Kasumi-1 (cell line): ENCODE measurements at regions not wholly inside any gene's neighbourhood (a gene's known extent, or its start where the extent isn't known, plus 50 kb on each side); places are given as distances from the start of the nearest gene placed in this dataset.
"Not testable (repeated sequence)": the region's sequence is repeated elsewhere in the genome, so short reads cannot be mapped to it uniquely, and the experiment has no call there.

ENCODE experiments used
- DNase-seq, 2 experiments: peaks; one replicate each; lab custom pipeline; 2025; lab: John Stamatoyannopoulos, UW

DNA sequence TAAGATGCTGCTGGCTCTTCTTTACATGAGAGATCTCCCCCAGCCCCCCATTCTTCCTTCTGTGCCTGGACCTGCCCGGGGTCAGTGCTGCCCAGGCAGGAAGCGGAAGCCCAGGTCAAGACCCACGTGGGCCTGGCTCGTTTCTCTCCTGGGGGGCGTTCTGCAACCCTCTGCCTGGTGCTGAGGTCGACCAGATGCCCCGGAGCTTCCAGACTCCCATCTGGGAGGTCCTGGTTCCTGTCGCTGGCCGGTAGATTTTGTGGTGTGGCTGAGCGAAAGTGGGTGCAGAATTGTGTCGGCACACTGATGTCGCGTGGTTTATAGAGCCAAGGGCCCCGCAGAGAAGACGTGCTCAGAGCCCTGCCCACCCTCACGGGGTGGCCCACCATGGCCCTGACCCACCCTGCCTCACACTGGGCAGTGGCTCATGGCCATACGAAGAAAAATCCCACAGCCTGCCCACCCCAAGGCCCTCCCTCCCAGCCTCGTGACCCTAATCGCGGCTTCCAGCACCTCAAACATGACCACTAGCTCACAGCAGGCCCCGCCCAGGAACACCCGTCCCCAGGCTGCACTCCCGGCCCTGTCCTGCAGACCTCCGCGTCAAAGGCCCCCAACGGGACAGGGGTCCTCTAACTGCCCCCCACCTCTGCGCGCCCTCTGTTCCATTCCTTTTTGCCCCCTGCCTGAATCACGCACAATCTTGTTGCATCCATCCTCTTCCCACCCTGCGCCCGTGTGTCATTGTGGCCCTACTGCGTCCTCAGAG lies 443.2 kb upstream of the ZNF722 start:
- not testable (repeated sequence) for DNase-seq

DNA sequence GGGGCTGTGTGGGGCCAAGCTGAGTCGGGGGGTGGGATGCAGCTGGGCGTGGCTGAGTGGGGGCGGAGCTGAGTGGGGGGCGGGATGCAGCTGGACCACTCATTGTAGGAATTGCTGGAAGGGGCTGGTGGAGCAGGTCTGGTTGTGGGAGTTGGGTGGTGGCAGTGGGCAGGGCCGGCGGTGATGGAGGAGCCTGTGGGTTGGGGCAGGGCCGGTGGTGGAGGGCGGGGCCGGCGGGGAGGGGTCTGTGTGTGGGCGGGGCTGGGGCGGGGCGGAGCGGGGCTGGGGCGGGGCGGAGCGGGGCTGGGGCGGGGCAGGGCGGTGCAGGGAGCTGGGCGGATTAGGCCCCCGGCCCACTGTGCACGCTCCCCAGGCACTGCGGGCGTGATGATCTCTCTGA lies 442.4 kb upstream of the ZNF722 start:
- DNase-seq, result not testable (repeated sequence)

DNA sequence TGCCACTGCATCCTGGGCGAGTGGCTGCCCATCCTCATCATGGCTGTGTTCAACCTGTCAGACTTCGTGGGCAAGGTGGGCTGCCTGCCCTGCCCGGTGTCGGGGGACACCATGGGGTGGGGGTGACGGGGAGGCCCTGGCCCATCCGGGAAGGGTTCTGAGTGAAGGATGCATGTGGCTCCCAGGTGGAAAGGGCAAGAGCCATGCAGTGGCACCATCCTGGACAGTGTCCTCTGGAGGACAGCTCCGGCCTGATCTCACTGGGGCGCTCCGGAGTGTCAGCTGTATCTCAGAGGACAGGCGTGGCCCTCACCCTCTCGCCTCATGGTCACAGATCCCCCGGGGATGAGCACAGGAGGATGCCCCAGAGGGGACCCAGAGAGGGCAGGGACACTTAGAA lies 439.6 kb upstream of the ZNF722 start:
- DNase-seq, result not testable (repeated sequence)

DNA sequence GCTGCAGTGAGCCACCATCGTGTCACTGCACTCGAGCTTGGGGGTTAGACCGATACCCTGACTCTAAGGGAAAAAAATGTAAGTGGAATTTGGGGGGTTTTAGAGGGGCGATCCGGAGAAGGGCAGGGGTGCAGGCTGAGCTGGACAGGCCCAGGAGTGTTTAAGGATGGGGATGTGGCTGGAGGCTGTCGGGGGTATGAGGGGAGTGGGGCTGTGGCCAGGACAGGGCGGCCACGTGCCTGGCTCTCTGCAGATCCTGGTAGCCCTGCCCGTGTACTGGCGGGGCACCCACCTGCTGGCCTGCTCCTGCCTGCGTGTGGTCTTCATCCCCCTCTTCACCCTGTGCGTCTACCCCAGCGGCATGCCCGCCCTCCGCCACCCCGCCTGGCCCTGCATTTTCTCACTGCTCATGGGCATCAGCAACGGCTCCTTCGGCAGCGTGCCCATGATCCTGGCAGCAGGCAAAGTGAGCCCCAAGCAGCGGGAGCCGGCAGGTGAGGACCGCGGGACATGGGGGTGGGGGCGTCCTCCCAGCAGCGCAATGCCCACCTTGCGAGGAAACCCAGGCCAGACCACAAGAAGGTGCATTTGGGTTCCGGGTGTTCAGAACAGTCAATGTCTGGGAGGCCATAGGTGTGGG lies 438.7 kb upstream of the ZNF722 start:
- DNase-seq, result not testable (repeated sequence)

DNA sequence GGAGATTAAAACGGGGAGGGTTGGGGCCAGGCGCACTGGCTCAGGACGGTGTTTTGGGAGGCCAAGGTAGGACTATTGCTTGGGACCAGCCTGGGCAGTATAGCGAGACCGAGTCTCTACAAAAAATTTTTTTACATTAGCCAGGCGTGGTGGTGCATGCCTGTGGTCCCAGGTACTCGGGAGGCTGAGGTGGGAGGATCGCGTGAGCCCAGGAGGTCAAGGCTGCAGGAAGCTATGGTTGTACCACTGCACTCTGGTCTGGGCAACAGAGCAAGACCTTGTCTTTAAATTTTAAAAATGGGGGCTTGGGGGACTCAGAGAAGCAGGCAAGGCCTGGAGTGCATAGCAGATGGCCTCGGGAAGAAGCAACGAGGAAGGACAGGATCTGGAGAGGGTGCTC lies 436.7 kb upstream of the ZNF722 start:
- DNase-seq, result not testable (repeated sequence)

DNA sequence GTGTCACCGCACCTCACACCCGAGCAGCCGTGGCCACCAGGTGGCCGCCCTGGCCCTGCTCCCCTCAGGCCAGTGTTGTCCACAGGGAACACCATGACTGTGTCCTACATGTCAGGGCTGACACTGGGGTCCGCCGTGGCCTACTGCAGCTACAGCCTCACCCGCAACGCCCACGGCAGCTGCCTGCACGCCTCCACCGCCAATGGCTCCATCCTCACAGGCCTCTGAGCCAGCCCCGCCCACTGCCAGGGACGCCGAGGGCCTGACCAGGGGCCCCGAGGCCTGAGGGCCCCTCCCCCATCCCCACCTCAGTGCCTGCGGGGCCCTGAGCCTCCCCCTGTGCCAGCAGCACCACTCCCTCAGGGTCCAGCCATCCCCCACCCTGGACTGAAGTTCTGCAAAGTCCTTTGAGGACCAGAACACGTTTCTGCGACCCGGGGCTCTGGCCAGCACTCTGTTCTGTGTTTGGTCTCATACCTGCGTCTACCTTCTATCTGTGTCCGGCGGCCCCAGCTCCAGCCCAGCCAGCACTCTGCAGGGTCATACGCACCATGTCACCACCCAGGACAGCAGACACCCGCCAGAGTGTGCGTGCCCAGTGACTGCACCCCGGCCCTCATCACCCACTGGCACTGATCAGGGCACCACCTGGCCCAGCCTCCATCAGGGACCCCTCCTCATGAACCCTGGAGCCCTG lies 436.1 kb upstream of the ZNF722 start:
- DNase-seq, result not testable (repeated sequence)

DNA sequence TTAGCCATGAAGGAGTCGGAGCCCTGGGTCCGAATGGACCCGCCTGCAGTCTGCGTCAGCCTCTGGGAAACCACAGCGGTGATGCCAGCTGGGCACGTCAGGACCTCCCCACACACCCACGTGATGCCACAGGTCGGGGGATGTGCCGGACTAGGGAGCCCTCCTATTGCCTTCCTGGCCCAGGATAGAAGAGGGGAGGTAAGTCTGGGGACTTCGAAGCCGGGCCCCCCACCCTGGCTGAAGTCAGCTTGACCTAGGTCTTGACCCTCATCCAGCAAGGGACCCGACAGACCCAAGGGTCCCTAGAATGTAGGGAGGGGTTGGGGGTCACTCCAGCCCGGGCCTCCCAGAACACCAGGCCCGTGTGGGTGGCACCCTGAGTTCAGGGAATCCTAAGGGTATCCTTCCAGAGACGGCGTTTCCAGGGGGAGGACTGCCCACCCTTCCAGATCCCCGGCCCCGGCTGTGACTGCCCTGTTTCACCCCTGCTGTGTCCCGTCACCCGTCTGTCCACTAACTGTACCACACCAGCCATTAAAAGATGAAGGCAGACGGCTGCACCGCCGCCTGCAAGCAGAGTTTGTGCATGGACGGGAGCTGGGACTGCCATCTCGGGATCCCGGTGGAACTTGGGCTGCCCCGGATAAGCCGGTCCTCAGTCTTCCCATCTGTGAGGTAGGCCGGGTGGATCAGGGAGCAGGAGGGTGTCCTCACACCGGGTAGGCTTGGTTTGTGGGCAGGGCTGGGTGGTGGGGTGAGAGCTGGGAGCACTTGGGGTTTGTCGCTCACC lies 435.3 kb upstream of the ZNF722 start:
- not testable (repeated sequence) for DNase-seq

DNA sequence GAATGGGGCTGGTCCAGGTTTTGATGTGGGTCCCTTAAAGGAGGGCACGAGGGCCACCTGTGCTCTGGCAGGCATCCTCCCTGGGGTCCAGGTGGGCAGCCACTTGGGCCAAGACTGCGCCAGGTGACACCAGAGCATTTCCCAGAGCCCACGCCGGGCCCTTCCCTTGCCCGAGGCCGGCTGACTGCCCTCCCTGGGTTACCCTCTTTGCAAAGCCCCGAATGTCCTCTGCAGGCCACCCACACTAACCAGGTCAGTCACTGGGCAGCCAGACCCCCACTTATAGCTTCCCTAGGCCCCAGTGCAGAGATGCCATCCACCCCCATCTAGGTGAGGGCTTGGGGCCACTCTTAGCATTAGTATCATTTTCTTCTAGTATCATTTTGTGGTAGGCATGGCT lies 433.8 kb upstream of the ZNF722 start:
- DNase-seq, result not testable (repeated sequence)

DNA sequence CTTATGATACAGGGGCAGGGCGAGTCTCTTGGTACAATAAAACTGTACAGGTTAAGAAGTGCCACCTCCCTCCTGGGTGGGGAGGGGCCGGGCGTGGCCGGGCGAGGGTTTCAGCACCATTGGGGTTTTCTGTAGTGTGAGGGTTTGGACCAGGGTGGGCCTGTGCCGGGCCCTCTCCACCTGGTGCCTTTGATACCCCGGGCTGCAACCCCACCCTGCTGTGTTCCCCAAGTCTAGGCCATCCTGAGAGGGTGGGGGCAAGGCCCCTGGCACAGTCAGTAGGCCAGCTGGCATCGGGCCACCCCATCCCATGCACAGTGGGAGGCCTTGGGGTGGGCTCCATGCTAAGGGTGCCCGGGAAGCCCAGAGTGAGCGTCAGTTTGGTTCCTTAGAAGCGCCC lies 431.8 kb upstream of the ZNF722 start:
- DNase-seq, result not testable (repeated sequence)

DNA sequence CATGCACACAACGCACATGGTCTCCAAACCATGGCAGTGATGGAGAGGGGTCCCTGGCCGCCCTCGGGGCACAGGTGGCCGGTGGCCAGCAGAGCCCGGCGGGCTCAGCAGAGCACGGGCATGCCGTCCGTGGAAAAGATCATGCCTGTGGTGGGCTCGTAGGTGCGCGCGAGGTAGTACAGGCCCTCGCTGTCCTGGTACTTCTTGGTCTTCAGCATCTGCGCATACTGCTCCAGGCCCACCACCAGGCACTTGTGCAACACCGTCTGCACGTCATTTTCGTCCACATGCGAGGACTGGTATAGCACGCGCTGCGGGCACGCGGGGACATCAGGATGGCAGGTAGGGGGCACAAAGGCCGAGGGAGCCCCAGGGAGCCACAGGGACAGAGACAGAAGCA lies 431.0 kb upstream of the ZNF722 start:
- not testable (repeated sequence) for DNase-seq

DNA sequence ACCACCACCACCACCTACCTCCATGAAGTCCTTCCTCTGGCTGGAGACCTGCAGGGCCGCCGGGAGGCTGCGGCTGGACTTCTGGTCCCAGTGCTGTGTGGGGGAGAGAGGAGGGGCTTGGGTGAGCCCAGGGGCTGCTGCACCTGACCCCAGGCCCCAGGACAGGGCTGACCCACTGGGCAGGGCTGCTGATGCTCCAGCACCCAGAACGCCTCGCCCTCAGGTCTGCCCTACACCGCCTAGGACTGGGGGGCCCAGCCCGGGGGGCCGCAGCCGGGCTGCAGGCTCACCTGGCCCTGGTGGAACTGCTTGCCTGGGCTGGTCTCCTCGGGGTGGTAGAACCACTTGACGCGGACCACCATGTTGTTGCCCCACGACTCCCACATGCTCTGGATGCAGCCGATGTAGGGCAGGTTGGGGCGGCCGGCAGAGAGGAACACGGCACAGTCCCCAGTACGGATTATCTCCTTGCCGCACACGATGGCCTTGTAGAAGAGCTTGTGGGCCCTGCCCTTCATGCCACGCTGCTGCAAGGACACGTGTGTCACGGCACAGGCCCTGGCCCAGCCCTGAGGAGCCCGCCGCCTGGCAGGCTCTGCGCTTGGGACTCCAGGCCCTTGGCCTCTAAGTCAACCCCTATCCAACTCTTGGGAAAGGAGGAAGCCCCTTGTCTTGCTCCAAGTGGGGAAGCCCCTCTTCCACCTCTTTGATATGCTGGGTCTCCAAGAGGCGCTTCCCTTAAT lies 429.9 kb upstream of the ZNF722 start:
- DNase-seq, result not testable (repeated sequence)

DNA sequence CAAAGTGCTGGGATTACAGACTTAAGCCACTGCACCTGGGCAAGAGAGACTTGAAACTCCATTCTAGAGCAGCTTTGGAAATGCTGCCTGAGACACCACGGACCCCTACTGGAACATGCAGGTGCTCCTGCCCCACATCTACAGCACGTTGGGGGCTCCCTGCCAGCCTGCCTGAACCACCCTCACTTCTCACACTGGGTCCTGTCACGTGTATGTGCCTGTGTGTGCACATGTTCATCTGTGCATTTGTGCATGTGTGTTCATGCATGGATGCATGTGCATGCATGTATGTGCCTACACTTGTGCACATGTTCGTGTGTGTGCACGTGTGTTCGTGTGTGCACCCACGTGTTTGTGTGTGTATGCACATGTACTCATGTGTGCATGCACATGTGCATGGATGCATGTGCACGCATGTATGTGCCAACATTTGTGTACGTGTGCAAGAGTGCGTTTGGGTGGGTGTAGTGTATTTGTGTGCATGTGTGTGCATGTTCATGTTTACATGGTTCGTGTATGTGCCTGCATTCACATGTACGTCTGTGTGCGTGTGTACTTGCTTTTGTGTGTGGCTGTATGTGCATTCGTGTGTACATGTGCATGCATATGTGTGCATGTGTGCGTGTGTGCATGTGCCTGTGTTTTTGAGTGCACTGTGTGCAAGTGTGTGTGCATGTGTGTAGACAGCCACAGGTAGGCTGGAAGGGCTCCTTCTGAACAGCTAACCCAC lies 428.1 kb upstream of the ZNF722 start:
- not testable (repeated sequence) for DNase-seq

DNA sequence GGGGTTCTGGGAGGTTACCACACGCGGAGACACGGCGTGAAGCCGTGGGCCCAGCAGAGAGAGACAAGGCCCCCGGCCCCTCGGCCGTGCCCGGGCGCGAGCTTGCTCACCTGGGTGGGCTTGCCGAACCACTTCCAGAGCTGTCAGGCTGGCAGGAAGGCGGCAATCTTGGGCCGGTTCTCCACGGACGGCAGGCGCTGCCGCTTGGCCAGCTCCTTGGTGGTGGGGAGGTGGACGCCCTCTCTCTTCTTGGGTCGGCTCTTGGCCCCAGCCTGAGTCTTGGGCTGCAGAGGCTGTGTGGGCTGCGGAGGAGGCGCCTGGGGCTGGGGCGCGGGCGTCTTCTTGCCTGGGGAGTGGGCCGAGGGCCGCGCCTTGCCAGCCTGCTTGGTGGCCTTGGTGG lies 426.5 kb upstream of the ZNF722 start:
- DNase-seq, result not testable (repeated sequence)

DNA sequence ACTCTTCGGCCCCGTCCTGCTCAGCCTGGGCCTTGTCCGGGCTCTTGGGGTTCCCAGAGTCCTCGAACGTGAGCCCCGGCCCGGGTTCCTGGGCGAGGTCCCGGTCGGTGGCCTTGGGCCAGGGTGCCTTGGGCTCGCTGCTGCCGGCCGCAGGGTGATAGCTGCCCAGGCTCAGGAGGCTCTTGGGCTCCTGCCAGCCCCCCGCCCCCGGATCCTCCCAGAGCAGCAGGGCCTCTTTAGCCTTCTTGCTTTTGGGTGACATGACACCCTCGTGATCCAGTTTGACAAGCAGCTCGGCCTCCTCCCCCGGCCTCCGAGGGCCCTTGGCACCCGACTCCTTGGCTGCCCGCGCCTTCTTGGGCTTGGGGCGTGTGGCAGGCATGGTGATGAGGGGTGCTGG lies 425.7 kb upstream of the ZNF722 start:
- DNase-seq, result not testable (repeated sequence)

DNA sequence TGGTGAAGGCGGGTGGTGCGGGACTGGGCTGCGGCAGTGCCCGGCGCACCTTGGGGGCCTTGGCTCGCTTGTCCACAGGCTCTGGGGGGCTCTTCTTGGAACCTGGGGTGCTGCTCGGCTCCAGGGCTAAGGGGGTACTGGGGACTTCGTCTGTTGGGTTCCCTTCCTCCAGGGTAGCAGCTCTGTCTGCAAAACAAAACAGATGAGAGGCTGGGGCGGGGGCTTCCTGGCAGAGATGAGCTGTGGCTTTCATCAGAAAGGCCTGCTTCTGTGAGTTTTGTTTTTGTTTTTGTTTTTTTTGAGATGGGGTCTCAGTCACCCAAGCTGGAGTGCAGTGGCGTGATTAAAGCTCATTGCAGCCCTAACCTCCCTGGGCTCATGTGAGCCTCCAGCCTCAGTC lies 425.2 kb upstream of the ZNF722 start:
- not testable (repeated sequence) for DNase-seq

DNA sequence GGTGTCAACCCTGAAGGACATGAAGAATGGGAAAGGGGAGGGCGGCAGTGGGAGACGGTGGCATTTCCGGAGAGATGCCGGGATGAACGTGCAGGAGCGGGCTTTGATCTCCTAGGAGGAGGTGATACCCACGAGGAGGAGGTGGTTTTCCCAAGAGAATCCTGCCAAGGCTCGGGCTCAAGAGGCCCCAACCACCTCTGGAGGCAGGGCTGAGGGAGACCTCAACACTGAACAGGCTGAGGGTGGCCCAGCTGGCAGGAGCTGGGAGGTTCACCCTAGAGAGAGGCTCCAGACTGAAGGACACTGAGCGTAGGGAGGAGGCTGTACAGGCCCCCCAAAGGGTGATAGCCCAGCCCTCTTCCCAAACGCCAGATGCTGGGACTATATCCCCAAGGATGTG lies 422.2 kb upstream of the ZNF722 start:
- DNase-seq, result not testable (repeated sequence)

DNA sequence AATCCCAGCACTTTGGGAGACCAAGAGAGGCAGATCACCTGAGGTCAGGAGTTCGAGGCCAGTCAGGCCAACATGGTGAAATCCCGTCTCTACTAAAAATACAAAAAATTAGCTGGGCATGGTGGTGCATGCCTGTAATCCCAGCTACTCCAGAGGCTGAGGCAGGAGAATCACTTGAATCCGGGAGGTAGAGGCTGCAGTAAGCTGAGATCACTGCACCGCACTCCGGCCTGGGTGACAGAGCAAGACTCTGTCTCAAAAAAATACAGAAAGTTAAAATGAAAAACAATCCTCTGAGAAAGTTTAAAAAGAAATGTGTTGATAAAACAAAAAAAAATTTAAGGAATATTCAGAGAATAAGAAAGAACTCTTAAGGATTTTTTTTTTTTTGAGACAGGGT lies 421.6 kb upstream of the ZNF722 start:
- not testable (repeated sequence) for DNase-seq

DNA sequence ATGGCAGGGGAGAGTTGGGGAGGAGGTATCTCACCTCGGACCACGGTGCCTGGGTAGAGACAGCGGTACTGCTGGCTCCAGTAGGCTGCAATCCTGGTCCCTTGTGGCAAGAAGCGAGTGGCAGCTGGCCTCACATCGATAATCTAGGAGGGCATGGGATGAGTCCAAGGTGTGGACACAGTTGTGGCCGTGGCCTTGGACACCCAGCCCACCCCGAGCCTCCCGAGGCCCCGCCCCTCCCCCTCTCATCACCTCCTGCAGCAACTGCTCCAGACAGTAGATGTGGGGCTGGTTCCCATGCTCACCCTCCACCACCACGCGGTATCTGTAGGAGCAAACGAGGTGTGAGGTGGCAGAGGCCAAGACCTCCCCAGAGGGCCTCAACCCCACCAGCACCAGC lies 418.6 kb upstream of the ZNF722 start:
- DNase-seq, result not testable (repeated sequence)

DNA sequence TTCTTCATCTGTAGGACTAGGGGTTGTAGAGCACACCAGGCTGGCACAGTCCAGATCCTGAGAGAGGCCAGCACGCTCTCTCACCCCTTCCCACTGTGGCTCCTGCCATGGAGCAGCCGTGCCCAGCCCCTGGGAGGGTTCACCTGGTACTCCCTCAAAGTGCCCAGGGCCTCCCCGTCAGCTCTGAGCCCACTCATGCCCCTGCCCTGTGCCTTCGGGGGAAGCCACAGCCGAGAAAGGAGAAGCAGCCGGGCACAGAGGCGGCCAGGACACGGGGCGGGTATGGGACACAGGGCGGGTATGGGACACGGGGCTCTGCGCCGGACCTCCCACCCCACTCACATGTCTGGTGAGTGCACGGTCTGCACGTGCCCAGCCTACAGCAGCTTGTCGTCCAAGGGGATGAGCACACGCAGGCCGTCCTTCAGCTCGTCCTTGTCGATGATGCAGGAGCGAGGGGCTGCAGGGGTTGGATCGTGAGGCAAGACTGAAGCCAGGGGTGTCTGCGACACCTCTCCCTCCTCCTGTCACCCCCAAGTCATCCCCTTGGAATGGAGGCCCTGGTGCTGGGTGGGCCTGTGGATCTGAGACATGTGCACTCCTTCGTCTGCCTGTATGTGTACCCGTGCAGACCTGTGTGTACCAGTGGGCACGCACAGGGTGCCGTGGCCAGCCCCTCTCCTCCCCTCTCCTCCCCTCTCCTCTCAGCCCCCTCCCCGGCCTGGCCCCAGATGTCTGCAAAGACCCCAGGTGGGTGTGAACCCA lies 417.9 kb upstream of the ZNF722 start:
- not testable (repeated sequence) for DNase-seq

DNA sequence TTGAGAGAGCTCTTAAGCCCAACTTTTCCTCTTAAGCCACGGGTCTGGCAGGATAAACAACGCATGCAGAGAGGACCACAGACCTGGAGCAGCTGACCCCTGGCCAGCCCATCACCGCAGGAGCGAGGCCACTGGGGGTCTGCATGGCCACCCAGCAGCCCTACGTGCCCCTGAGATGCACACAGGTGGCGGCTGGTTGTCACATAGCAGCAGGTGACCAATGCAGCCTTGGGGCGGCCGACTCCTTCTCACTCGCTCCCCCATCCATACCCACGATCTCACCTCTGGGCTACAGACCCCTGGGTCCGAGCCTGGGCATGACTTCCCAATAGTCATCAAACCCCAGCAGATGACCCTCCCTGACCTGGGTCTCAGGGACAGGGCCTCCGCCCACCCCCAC lies 415.9 kb upstream of the ZNF722 start:
- not testable (repeated sequence) for DNase-seq
